Ovary (tissue), 7 donors: ENCODE measurements at regions not wholly inside any gene's neighbourhood (a gene's known extent, or its start where the extent isn't known, plus 50 kb on each side); places are given as distances from the start of the nearest gene placed in this dataset.
"Not testable (repeated sequence)": the region's sequence is repeated elsewhere in the genome, so short reads cannot be mapped to it uniquely, and the experiment has no call there.

Source experiments
- DNase-seq, 5 donors: peaks; one replicate each; pipeline ENCODE4 v3.0.0-alpha.2; 2019 to 2020
- H3K27ac ChIP-seq, 2 donors: fragments of 200-600 bp; one replicate each; pipeline versions ENCODE4 v1.5.1 to v1.8.0; 2019 to 2022
- H3K27me3 ChIP-seq: fragments of 200-600 bp; one replicate; pipeline ENCODE4 v1.8.0; 2022
- H3K36me3 ChIP-seq: fragments of 200-600 bp; sonication (generic); one replicate; pipeline ENCODE4 v1.5.1; 2019
- H3K4me1 ChIP-seq: one replicate; pipeline ENCODE4 v1.8.1; 2013; ENCODE audit warnings: mild to moderate bottlenecking, moderate library complexity; ENCODE audit not compliant: insufficient read depth
- H3K4me3 ChIP-seq: fragments of 200-600 bp; sonication (generic); one replicate; pipeline ENCODE4 v1.5.1; 2017
- H3K9me3 ChIP-seq, 2 donors: fragments of 200-600 bp in 1 of 2; sonication (generic) in 1 of 2; one replicate each; pipeline versions ENCODE4 v1.5.1 to v1.8.1; 2013 to 2019; ENCODE audit warnings: mild to moderate bottlenecking in 1 of 2, moderate library complexity in 1 of 2
- CTCF ChIP-seq, 3 donors: fragments of 450-650 bp in 2 of 3; fragments of 200-600 bp in 1 of 3; IDR thresholded peaks; one replicate each; pipeline versions ENCODE4 v1.5.1 to v1.8.0; 2016 to 2022; ENCODE audit warnings: antibody characterized with exemption in 3 of 3, mild to moderate bottlenecking in 1 of 3
- EP300 ChIP-seq: sonication (generic); formaldehyde crosslinking; IDR thresholded peaks from one replicate; pipeline ENCODE4 v1.6.1; 2017; ENCODE audit warnings: antibody characterized with exemption
- POLR2A ChIP-seq: fragments of 450-650 bp; IDR thresholded peaks from one replicate; pipeline ENCODE4 v1.6.1; 2017; ENCODE audit warnings: antibody characterized with exemption, mild to moderate bottlenecking, moderate library complexity
- WGBS, 3 donors: extraction: QIAGEN DNeasy Blood & Tissue Kit in 1 of 3; methylation state at CpG; one replicate each; pipeline versions ENCODE4 v1.1.5 to v1.1.7; 2013 to 2017; 5-methylcytosine and 5-hydroxymethylcytosine counted together
- intact Hi-C, 4 donors: fragments of 100-400 bp; cut with DNase I; formaldehyde crosslinking; loops; one replicate each; pipeline versions ENCODE4 v1.11.0 to v1.15.1; 2022 to 2023
- donor health status: DM: no; HTN: no; CAD: no; lungs with moderate emphysema.
- donor health status: DM: no; HTN: no; CAD: no.
- donor health status: Bipolar disorder and iron deficiency.
- donor health status: DM: no; HTN: no; CAD: no.
- donor health status: DM: yes; HTN: yes; CAD: no.

GRCh38 chr16:79386299-79386698 lies 214.2 kb downstream of the MAF start:
- no peak for TF ChIP-seq CTCF (IDR thresholded peaks at IDR 0.05)
- TF ChIP-seq EP300: no peak
- TF ChIP-seq POLR2A: no peak
- no peak for DNase-seq
- Histone ChIP-seq H3K36me3 (no peaks in the 10 kb centered on the region), H3K27ac (no peak overlapping the region), H3K4me3 (no peak overlapping the region), H3K4me1 (peaks cover 2% of the 10 kb centered on the region), H3K9me3 (no peaks in the 10 kb centered on the region), H3K27me3 (no peaks in the 10 kb centered on the region)
- intact Hi-C loops: no loop called here
- WGBS, 3 donors: 95 to 97% (median 96%) methylated on average over 7 of the region's 7 CpGs

GRCh38 chr16:79381603-79382042 lies 218.9 kb downstream of the MAF start:
- H3K4me3 ChIP-seq: no peak overlapping the region
- H3K27ac ChIP-seq: no peak overlapping the region
- 71 to 80% (median 74%) methylated on average over 10 of the region's 10 CpGs for WGBS, 3 donors
- no peaks in the 10 kb centered on the region for H3K4me1 ChIP-seq
- H3K9me3 ChIP-seq: no peaks in the 10 kb centered on the region
- TF ChIP-seq EP300: no peak
- no peak for TF ChIP-seq CTCF (IDR thresholded peaks at IDR 0.05)
- TF ChIP-seq POLR2A: no peak
- no peaks in the 10 kb centered on the region for H3K36me3 ChIP-seq
- no peak for DNase-seq
- intact Hi-C loops: no loop called here
- no peaks in the 10 kb centered on the region for H3K27me3 ChIP-seq

DNA sequence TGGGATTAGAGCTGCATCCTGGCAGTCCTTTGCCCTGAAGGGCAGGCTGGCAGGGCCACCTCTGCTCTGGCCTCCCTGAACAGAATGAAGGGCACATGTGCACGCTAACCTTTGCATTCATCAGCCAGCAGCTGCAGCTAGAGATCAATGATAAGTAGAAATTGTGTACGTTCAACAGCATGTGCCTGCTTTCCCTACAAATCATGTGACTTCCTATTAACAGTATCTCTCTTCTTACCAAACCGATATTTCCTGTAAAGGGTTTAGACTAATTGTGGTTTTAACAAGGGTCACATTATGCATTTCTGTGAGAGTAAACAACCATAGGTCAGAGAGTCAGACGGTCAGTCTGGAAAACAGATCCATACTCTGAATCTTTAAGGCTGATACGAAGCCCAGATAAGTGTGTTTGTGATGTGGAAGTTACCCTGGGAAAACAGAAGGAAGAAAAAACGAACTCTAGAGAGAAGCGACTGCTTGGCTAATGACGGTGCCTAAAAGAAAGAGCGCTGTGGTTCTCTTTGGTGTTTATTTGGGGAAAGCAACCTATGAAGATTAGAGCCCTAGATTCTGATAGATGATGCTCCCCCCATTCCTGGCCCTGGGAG lies 219.4 kb downstream of the MAF start:
- Histone ChIP-seq H3K4me1 (no peaks in the 10 kb centered on the region), H3K27ac (no peak overlapping the region), H3K27me3 (no peaks in the 10 kb centered on the region), H3K4me3 (no peak overlapping the region), H3K36me3 (no peaks in the 10 kb centered on the region), H3K9me3 (no peaks in the 10 kb centered on the region)
- DNase-seq: no peak
- no peak for TF ChIP-seq EP300
- TF ChIP-seq POLR2A: no peak
- TF ChIP-seq CTCF (IDR thresholded peaks at IDR 0.05): no peak
- intact Hi-C loops: no loop called here
- 70 to 75% (median 75%) methylated on average over 9 of the region's 9 CpGs for WGBS, 3 donors

DNA sequence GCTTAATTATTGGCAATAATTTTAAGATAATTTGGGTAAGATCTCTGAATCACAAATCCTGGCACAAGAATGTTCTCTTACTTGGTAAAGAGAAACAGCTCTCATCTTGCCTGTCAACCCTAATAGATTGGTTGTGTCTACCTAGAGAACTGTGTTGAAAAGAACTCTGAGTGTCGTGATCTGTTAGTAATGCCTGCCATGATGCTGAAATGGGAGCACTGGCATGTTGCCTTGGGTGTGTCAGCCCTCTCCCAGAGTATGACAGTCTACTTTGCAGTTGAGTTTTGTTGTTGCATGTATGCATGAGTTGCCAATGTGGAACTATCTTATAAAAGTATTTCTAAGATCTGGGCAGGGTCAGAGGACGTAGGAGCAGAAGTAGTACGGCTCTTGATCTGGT lies 221.4 kb downstream of the MAF start:
- Histone ChIP-seq H3K4me1 (no peaks in the 10 kb centered on the region), H3K9me3 (no peaks in the 10 kb centered on the region), H3K4me3 (no peak overlapping the region), H3K36me3 (no peaks in the 10 kb centered on the region), H3K27me3 (no peaks in the 10 kb centered on the region), H3K27ac (no peak overlapping the region)
- DNase-seq: no peak
- TF ChIP-seq POLR2A (no peak), EP300 (no peak), CTCF (IDR thresholded peaks at IDR 0.05) (no peak)
- intact Hi-C loops: no loop called here
- WGBS, 3 donors: 89 to 91% (median 90%) methylated on average over 3 of the region's 3 CpGs

DNA sequence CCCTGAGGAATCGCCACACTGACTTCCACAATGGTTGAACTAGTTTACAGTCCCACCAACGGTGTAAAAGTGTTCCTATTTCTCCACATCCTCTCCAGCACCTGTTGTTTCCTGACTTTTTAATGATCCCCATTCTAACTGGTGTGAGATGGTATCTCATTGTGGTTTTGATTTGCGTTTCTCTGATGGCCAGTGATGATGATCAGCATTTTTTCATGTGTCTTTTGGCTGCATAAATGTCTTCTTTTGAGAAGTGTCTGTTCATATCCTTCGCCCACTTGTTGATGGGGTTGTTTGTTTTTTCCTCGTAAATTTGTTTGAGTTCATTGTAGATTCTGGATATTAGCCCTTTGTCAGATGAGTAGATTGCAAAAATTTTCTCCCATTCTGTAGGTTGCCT lies 223.5 kb downstream of the MAF start:
- H3K27me3 ChIP-seq, H3K27ac ChIP-seq, DNase-seq, intact Hi-C loops, H3K4me3 ChIP-seq, H3K9me3 ChIP-seq, H3K4me1 ChIP-seq, H3K36me3 ChIP-seq: not testable (repeated sequence)
- WGBS, 3 donors: 91 to 97% (median 96%) methylated on average over 3 to 4 of the region's 5 CpGs
